Prostate gland (tissue), 2 donors: ENCODE measurements at regions not wholly inside any gene's neighbourhood (a gene's known extent, or its start where the extent isn't known, plus 50 kb on each side); places are given as distances from the start of the nearest gene placed in this dataset.

Experiments
- POLR2A ChIP-seq: fragments of 450-650 bp; IDR thresholded peaks from one replicate; pipeline ENCODE4 v1.6.1; 2016; ENCODE audit warnings: antibody characterized with exemption, mild to moderate bottlenecking
- POLR2AphosphoS5 ChIP-seq: sonication (generic); formaldehyde crosslinking; IDR thresholded peaks from one replicate; pipeline ENCODE4 v1.6.1; 2017; ENCODE audit warnings: antibody characterized with exemption
- TF ChIP-seq, protein P1 (sequence below), 4 experiments: fragments of 200-600 bp in 2 of 4; fragments of 450-650 bp in 2 of 4; sonication (generic) in 2 of 4; IDR thresholded peaks; 1 replicate in 3 of 4; 2 replicates in 1 of 4; pipeline ENCODE4 v1.5.1; 2016 to 2019; ENCODE audit warnings: antibody characterized with exemption in 4 of 4, mild to moderate bottlenecking in 2 of 4, moderate library complexity in 2 of 4

DNA sequence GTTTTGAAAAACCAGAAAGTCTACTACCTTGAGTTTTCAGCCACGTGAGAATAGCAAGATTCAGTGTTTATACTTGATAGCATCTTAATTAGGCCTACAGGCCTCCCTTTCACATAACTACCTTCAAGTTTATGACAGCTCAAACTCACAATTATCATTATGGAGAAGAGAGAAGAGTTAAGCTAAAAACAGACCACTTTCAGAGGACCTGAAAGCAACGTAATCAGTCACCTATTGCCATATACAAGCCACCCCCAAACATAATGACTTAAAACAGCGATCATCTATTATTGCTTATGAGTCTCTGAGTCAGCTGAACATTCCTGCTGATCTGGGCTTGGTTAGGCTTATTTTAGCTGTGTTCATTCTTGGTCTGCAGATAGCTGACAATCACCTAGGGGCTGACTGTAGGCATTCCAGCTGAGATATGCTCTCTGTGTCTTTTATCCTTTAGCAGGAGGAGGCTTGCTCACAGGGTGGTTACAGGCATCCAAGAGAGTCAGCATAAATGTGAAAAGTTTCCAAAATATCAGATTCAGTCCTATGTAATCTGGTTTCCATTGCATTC, 130.9 kb downstream of the COX7C start:
- no peak for TF ChIP-seq POLR2A
- TF ChIP-seq, protein P1, sequence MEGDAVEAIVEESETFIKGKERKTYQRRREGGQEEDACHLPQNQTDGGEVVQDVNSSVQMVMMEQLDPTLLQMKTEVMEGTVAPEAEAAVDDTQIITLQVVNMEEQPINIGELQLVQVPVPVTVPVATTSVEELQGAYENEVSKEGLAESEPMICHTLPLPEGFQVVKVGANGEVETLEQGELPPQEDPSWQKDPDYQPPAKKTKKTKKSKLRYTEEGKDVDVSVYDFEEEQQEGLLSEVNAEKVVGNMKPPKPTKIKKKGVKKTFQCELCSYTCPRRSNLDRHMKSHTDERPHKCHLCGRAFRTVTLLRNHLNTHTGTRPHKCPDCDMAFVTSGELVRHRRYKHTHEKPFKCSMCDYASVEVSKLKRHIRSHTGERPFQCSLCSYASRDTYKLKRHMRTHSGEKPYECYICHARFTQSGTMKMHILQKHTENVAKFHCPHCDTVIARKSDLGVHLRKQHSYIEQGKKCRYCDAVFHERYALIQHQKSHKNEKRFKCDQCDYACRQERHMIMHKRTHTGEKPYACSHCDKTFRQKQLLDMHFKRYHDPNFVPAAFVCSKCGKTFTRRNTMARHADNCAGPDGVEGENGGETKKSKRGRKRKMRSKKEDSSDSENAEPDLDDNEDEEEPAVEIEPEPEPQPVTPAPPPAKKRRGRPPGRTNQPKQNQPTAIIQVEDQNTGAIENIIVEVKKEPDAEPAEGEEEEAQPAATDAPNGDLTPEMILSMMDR (IDR thresholded peaks at IDR 0.05): no peak
- TF ChIP-seq POLR2AphosphoS5: no peak
